GM12874 (cell line): ENCODE measurements at regions not wholly inside any gene's neighbourhood (a gene's known extent, or its start where the extent isn't known, plus 50 kb on each side); places are given as distances from the start of the nearest gene placed in this dataset.

Experiments used
- TF ChIP-seq, protein P1 (sequence below): IDR thresholded peaks from 2 replicates; pipeline ENCODE4 v1.5.1; 2011; ENCODE audit warnings: low read depth, mild to moderate bottlenecking, control low read depth, low read length, moderate library complexity; ENCODE audit not compliant: insufficient read depth

DNA sequence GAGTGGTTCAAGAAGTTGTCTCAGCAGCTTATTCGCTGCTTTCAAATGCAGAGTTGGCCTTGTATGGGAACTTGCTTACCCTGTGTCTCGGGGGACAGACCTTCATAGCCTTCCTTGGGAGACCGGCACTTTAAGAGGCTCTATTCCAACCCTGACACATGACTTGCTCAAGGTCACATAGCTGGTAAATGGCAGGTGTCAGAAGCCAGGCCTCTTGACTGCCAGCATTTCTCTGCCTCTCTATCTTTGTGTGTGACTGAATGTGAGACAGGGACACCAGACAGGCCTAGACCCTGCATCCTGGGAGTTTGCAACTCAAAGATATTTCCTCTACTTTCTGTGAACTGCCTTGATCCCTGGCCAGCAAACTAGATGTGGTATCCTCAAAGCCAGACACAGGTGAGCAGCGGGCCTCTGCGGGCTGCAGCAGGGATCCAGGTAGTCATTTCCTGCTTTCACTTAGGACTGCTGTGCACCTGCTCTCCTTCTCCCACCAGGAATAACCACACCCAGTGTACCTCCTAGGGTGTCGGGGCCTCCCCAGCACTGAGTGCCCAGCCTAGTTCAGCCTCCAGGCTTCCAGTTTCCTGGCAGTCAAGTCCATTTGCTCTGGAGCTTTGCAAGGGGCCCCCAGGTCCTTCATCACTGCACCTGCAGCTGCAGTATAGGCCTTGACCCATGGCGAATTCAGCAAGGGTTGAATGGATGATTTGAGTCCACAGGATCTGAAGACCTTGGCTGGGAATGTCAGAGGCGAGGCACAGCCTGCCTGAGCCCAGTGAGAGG, 116.6 kb upstream of the TNRC6C start:
- TF ChIP-seq, protein P1, sequence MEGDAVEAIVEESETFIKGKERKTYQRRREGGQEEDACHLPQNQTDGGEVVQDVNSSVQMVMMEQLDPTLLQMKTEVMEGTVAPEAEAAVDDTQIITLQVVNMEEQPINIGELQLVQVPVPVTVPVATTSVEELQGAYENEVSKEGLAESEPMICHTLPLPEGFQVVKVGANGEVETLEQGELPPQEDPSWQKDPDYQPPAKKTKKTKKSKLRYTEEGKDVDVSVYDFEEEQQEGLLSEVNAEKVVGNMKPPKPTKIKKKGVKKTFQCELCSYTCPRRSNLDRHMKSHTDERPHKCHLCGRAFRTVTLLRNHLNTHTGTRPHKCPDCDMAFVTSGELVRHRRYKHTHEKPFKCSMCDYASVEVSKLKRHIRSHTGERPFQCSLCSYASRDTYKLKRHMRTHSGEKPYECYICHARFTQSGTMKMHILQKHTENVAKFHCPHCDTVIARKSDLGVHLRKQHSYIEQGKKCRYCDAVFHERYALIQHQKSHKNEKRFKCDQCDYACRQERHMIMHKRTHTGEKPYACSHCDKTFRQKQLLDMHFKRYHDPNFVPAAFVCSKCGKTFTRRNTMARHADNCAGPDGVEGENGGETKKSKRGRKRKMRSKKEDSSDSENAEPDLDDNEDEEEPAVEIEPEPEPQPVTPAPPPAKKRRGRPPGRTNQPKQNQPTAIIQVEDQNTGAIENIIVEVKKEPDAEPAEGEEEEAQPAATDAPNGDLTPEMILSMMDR = no peak

DNA sequence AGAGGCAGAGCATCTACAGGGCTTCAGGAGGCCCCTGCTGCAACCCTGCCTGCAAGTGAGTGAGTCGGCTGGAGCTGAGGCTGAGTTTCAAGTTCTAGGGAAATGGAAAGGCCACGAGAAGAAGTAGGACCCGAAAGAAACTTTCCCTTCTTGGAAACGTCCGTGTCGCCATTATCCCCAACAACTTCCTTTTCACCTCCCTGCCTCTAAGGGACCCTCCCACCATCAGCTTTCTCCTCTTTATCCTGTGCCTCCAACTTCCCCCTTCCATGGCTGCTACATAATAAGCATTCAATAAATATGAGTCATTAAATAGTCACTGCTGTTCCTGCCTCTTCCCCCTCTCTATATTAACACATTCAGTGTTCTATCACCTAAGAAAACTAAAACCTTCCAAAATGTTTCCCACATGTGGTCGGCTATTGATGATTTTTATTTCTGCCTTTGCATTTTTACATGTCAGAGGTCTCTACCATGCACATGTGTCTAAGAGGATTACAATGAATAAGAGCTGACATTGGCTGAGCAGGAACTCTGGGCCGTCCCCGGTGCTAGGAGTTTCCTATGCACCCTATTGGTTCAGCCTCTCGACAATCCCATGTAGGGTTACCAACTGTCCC, 115.9 kb upstream of the TNRC6C start:
- TF ChIP-seq, protein P1 = no peak

DNA sequence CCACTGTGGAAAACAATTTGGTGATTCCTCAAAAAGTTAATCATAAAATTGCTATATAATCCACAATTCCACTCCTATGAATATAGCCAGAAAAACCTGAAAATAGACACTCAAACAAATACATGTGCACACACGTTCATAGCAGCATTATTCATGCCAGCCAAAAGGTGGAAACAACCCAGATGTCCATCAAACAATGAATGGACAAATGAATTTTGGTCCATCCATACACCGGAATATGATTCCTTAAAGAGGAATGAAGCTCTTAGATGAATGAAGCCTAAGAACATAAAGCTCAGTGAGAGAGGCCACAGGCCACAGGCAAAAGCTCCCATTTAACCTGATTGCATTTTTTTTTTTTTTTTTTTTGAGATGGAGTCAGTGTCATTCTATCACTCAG, 114.6 kb upstream of the TNRC6C start:
- TF ChIP-seq, protein P1 = no peak

DNA sequence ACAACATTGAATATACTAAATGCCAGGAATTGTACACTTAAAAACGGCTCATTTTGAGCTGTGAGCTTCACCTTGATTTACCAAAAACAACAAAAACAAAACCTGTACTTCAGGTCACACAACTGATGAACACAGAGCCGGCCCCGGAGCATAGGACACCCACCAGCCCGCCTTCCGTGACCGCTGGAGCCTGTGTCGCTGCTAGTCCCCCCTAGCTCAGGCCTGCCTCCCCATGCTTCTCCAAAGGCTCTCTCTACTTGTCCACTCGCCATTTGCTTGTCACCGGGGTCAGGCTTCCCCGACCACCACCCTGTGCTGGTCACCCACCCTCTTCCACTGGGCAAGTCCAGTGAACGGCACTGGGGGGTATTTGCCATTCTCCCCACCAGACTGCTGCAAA, 113.8 kb upstream of the TNRC6C start:
- TF ChIP-seq, protein P1 = no peak

DNA sequence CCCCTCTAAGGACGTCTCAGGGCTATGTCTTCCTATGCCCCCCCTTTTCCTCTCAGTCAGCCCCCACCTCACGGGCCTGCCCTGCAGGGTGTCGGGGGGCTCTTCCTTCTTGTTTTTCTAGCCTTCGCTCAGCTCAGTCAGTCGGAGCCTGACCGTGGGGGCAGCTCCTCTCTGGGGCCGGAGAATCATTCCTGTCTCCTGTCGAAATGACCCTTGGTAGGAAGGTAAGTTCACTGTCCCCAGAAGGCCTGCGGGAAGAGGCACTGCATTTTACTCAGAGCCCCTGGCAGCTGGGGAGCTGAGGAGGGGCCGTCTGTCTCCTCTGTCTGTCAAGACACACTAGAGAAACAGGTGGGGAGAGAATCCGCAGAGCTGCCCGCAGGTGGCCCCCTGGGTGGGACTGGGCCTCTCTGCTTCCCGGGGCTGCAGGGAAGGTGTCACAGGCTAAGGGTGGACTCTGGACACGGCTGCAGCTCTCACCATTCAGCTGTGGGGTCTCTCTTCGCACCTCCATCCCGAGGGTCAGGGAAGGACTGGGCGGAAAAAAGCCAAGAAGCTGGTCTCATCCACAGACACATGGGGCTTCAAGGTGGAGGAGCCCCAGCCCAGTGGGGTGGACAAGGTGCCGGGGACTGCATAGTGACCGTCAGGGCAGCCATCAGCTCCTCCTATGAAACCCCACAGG, 112.8 kb upstream of the TNRC6C start:
- TF ChIP-seq, protein P1 = no peak

DNA sequence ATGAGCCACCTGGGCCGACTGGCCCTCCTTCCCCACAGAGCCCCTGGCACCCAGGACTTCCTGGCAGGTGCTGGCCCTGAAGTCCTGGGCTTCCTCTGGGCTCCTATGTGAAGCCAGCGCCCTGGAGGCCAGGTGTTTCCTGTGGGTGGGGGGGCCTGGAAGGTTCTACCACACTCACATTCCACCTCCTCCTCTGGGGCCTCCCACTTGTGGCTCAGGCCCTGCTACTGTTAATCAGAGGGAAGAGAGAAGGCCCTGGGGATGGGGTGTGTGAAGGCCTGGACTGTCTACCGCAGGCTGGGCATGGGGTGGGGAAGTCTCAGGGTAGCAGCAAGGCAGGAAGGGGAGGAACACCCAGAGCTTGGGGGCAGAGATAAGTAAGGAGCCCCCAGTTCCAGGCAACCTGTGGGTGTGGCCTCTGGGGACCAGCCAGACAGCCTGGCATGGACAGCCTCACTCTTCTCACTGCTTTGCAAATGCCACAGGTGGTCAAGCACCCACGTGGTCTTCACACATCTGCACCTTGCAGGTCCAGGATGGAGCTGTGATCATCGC, 111.9 kb upstream of the TNRC6C start:
- TF ChIP-seq, protein P1 = no peak

DNA sequence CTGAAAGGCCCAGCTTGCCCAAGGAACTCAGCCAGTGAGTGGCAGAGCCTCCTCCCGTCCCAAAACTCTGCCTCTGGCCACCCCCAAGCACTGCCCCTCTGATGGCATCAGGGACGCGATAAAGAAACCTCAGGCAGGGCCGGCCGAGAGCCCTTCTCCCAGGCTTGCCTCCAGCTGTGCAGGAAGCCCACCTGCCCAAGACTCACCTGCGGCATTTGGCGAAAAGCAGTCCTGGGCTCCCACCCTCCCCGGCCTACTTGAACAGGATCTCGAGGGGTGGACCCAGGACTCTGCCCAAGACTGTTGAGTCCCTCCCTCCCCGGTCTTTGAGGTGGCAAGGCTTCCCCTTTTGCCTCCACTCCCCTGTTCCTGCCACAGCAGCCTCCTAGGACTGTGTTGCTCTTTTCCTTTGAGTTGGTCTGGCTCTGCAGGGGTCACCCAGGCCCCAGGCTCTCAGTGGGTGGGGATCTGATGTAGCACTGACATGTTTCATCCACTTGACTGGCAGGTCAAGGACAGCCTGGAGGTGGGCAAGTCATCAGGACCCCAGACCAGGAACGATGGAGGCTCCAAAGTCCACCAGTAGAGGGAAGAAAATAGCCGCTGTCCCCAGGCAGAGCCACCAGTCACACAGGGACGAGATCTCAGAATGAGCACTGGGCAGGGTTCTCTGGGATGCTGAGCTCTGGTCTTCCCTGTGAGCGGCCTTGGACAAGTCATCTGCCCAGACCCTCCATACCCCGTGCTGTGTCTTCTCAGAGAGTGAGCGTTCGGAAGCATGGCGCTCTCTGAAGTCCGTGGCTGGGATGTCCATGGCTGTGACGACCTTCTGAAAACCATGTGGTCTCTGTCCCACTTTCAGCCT, 111.0 kb upstream of the TNRC6C start:
- TF ChIP-seq, protein P1 = no peak
